CD4-positive, alpha-beta T cell (primary cell): ENCODE measurements at regions not wholly inside any gene's neighbourhood (a gene's known extent, or its start where the extent isn't known, plus 50 kb on each side); places are given as distances from the start of the nearest gene placed in this dataset.

ENCODE experiments used
- ATAC-seq: fragments of 200-7000 bp; cut with Tn5 transposase; one replicate; pipeline ENCODE4 v1.10.0; 2022; ENCODE audit warnings: mild to moderate bottlenecking; ENCODE audit not compliant: poor library complexity
- CTCF ChIA-PET: fragments of 350-600 bp; sonication (Branson Sonifier 250); formaldehyde crosslinking; loops from one replicate; lab custom pipeline; 2021; ENCODE audit warnings: antibody characterized with exemption, inconsistent platforms; lab: Charles Lee
- POLR2A ChIA-PET: fragments of 350-600 bp; sonication (Branson Sonifier 250); formaldehyde crosslinking; loops from one replicate; lab custom pipeline; 2021; ENCODE audit warnings: antibody characterized with exemption, inconsistent platforms; lab: Charles Lee
- DNase-seq, 14 experiments: peaks; one replicate each; pipeline ENCODE4 v3.0.0-alpha.2; 2013 to 2020; ENCODE audit warnings: mixed read lengths in 2 of 14
- H3K27ac ChIP-seq, 2 donors: one replicate each; pipeline versions ENCODE4 v1.5.1 to v1.7.0; 2013; ENCODE audit warnings: low read length in 2 of 2, low read depth in 1 of 2, mild to moderate bottlenecking in 1 of 2
- H3K27me3 ChIP-seq, 2 experiments: 1 replicate in 1 of 2; 2 replicates in 1 of 2; pipeline versions ENCODE4 v1.6.1 to v1.7.0; 2013; ENCODE audit warnings: low read length in 2 of 2, control low read depth in 1 of 2, mild to moderate bottlenecking in 1 of 2, moderate library complexity in 1 of 2; ENCODE audit not compliant: insufficient read depth in 2 of 2, control insufficient read depth in 1 of 2
- H3K36me3 ChIP-seq: one replicate; pipeline ENCODE4 v1.6.1; 2013; ENCODE audit warnings: low read length, control low read depth; ENCODE audit not compliant: insufficient read depth
- H3K4me1 ChIP-seq: one replicate; pipeline ENCODE4 v1.6.1; 2013; ENCODE audit warnings: low read length, control low read depth; ENCODE audit not compliant: insufficient read depth
- H3K4me3 ChIP-seq: one replicate; pipeline ENCODE4 v1.5.1; 2013; ENCODE audit warnings: mild to moderate bottlenecking, low read length, moderate library complexity
- H3K9me3 ChIP-seq, 2 experiments: 1 replicate in 1 of 2; 2 replicates in 1 of 2; pipeline versions ENCODE4 v1.6.1 to v1.7.0; 2013; ENCODE audit warnings: low read length in 2 of 2, mild to moderate bottlenecking in 2 of 2, control low read depth in 1 of 2, moderate library complexity in 1 of 2; ENCODE audit not compliant: control insufficient read depth in 1 of 2, insufficient read depth in 1 of 2
- H3K27ac Mint-ChIP-seq: one replicate; pipeline ENCODE4 v1.8.0; 2020; ENCODE audit warnings: mixed read lengths
- H3K27me3 Mint-ChIP-seq: one replicate; pipeline ENCODE4 v1.8.0; 2021; ENCODE audit warnings: mixed read lengths
- H3K36me3 Mint-ChIP-seq: one replicate; pipeline ENCODE4 v1.8.0; 2021; ENCODE audit warnings: low read depth, mixed read lengths
- H3K4me1 Mint-ChIP-seq: one replicate; pipeline ENCODE4 v1.8.0; 2021; ENCODE audit warnings: low read depth, mixed read lengths
- H3K4me3 Mint-ChIP-seq: one replicate; pipeline ENCODE4 v1.8.0; 2020; ENCODE audit warnings: mild to moderate bottlenecking, mixed read lengths
- H3K9me3 Mint-ChIP-seq: one replicate; pipeline ENCODE4 v1.8.0; 2020; ENCODE audit warnings: mixed read lengths
- CTCF ChIP-seq: fragments of 200-600 bp; IDR thresholded peaks from one replicate; pipeline ENCODE4 v1.8.0; 2022; ENCODE audit warnings: antibody characterized with exemption, mild to moderate bottlenecking
- intact Hi-C, 2 experiments: fragments of 100-400 bp; cut with DNase I in 1 of 2; cut with micrococcal nuclease in 1 of 2; formaldehyde crosslinking; loops; one replicate each; pipeline versions ENCODE4 v1.15.1 to v1.9.0; 2023 to 2025; cut with DNase I, micrococcal nuclease

- Histone ChIP-seq H3K4me1 (peaks cover 22% of the 10 kb centered on the region), H3K4me3 (no peak overlapping the region), H3K9me3 (no peaks in the 10 kb centered on the region), H3K36me3 (no peaks in the 10 kb centered on the region), H3K27me3 (no peaks in the 10 kb centered on the region), H3K27ac (no peak overlapping the region)
- no peaks in the 10 kb centered on the region for H3K27me3 Mint-ChIP-seq
- no peaks in the 10 kb centered on the region for H3K9me3 Mint-ChIP-seq
- H3K4me1 Mint-ChIP-seq, result peaks cover 13% of the 10 kb centered on the region
- no peak for DNase-seq
- peak overlapping the region; percentile 42 for H3K4me3 Mint-ChIP-seq
- no peak overlapping the region for H3K27ac Mint-ChIP-seq
- CTCF ChIA-PET, result interaction anchor here (0.8 kb wide), 1 partner anchor 69 kb away, joined by 3 read pairs; no protein-coding TSS in a partner anchor
- H3K36me3 Mint-ChIP-seq, result no peaks in the 10 kb centered on the region
- no peak for ATAC-seq
- POLR2A ChIA-PET, result no interaction called here
- intact Hi-C loops, result no loop called here
- no peak for TF ChIP-seq CTCF
Observed at GRCh38 chr6:14209000-14209399, 91.4 kb downstream of the CD83 start.

DNA sequence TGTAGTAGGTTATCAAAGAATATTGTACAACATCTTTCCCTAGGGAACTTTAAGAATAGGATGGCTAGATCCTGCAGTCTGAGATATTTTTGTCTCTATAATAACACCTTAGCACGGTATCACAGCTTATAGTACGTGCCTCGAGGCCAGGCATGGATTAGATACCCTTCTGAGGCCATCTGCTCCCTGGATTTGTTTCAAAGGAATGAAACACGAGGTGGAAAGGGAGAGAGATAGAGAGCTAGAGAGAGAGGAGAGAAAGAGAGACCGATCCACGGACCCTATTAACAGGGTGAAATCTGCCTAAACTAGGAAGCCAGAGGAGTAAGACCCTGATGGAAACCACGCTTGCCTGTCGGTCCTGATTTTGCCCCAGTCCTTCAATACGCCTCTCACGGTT is 92.5 kb downstream of the CD83 start:
- ChIA-PET POLR2A (interaction anchor here (0.6 to 2.2 kb wide), 3 partner anchors 67 to 695 kb away, joined by 3 to 12 read pairs (median 3); no protein-coding TSS in a partner anchor), CTCF (interaction anchor here (0.8 kb wide), 1 partner anchor 68 kb away, joined by 3 read pairs; no protein-coding TSS in a partner anchor)
- intact Hi-C loops, result loop anchor here (1.0 to 10.0 kb wide), 13 partner anchors 67 to 1412 kb away; partner anchors contain the start of genes CD83 (in 1 of the 2) and JARID2 (in 1 of the 2)
- Mint-ChIP-seq H3K36me3 (no peaks in the 10 kb centered on the region), H3K27me3 (no peaks in the 10 kb centered on the region), H3K4me1 (peaks cover 13% of the 10 kb centered on the region), H3K27ac (no peak overlapping the region), H3K9me3 (no peaks in the 10 kb centered on the region), H3K4me3 (peak overlapping the region; percentile 86)
- TF ChIP-seq CTCF, result no peak
- Histone ChIP-seq H3K4me1 (peaks cover 22% of the 10 kb centered on the region), H3K9me3 (no peaks in the 10 kb centered on the region), H3K4me3 (peak overlapping the region; percentile 78), H3K27me3 (no peaks in the 10 kb centered on the region), H3K36me3 (no peaks in the 10 kb centered on the region), H3K27ac (no peak overlapping the region)
- ATAC-seq (no peak), DNase-seq (peak in 1 of 14 experiments; percentile 22)

- ATAC-seq (peak; percentile 86), DNase-seq (peak; percentile 75 to 96 (median 86))
- Mint-ChIP-seq H3K27me3 (no peaks in the 10 kb centered on the region), H3K4me1 (peaks cover 13% of the 10 kb centered on the region), H3K27ac (peak overlapping the region; percentile 62), H3K9me3 (no peaks in the 10 kb centered on the region), H3K36me3 (no peaks in the 10 kb centered on the region), H3K4me3 (peak overlapping the region; percentile 91)
- CTCF ChIA-PET, result no interaction called here
- Histone ChIP-seq H3K9me3 (no peaks in the 10 kb centered on the region), H3K27me3 (no peaks in the 10 kb centered on the region), H3K27ac (no peak overlapping the region), H3K36me3 (no peaks in the 10 kb centered on the region), H3K4me1 (peaks cover 22% of the 10 kb centered on the region), H3K4me3 (peak overlapping the region; percentile 78)
- TF ChIP-seq CTCF, result peak; percentile 62
- intact Hi-C loops, result loop anchor here (1.0 to 10.0 kb wide), 16 partner anchors 66 to 1411 kb away; partner anchors contain the start of genes CD83 (in 1 of the 2) and JARID2 (in 1 of the 2)
- POLR2A ChIA-PET, result interaction anchor here (0.9 to 2.2 kb wide), 3 partner anchors 66 to 1034 kb away, joined by 3 to 12 read pairs (median 3); no protein-coding TSS in a partner anchor
Observed at GRCh38 chr6:14210663-14211561, 93.3 kb downstream of the CD83 start.
